Coronary artery (tissue), 2 donors: ENCODE measurements at regions not wholly inside any gene's neighbourhood (a gene's known extent, or its start where the extent isn't known, plus 50 kb on each side); places are given as distances from the start of the nearest gene placed in this dataset.

Source experiments
- DNase-seq: peaks from one replicate; pipeline ENCODE4 v3.0.0-alpha.2; 2017; ENCODE audit warnings: low spot score
- H3K27ac ChIP-seq, 2 donors: fragments of 200-600 bp; sonication (generic); one replicate each; pipeline ENCODE4 v1.5.1; 2016 to 2019
- H3K4me3 ChIP-seq: fragments of 200-600 bp; sonication (generic); 2 replicates; pipeline ENCODE4 v1.5.1; 2016; ENCODE audit warnings: mild to moderate bottlenecking, moderate library complexity
- TF ChIP-seq, protein P1 (sequence below): fragments of 200-600 bp; sonication (generic); IDR thresholded peaks from one replicate; pipeline ENCODE4 v1.5.1; 2019; ENCODE audit warnings: antibody characterized with exemption

GRCh38 chr3:193754719-193755118 lies 161.7 kb downstream of the OPA1 start:
- Histone ChIP-seq H3K27ac (no peak overlapping the region), H3K4me3 (no peak overlapping the region)
- DNase-seq, result no peak
- TF ChIP-seq, protein P1, sequence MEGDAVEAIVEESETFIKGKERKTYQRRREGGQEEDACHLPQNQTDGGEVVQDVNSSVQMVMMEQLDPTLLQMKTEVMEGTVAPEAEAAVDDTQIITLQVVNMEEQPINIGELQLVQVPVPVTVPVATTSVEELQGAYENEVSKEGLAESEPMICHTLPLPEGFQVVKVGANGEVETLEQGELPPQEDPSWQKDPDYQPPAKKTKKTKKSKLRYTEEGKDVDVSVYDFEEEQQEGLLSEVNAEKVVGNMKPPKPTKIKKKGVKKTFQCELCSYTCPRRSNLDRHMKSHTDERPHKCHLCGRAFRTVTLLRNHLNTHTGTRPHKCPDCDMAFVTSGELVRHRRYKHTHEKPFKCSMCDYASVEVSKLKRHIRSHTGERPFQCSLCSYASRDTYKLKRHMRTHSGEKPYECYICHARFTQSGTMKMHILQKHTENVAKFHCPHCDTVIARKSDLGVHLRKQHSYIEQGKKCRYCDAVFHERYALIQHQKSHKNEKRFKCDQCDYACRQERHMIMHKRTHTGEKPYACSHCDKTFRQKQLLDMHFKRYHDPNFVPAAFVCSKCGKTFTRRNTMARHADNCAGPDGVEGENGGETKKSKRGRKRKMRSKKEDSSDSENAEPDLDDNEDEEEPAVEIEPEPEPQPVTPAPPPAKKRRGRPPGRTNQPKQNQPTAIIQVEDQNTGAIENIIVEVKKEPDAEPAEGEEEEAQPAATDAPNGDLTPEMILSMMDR, result no peak

DNA sequence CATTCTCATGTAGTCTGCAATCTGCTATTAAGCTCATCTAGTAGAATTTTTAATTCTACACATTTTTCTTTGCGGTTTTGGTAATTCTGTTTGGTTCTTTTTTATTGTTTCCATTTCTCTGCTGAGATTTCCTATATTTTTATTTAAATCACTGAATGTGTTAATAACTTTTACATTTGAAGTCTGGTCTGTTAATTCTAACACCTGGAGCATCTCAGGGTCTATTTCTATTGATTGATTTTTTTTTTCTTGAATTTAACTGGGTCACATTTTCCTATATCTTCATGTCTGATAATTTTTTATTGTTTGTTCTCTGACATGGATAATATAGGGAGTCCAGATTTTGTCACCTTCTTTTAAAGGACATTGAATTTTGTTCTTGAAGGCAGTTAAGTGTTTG lies 163.5 kb downstream of the OPA1 start:
- no peak for DNase-seq
- no peak overlapping the region for H3K27ac ChIP-seq
- no peak overlapping the region for H3K4me3 ChIP-seq
- TF ChIP-seq, protein P1, result no peak

DNA sequence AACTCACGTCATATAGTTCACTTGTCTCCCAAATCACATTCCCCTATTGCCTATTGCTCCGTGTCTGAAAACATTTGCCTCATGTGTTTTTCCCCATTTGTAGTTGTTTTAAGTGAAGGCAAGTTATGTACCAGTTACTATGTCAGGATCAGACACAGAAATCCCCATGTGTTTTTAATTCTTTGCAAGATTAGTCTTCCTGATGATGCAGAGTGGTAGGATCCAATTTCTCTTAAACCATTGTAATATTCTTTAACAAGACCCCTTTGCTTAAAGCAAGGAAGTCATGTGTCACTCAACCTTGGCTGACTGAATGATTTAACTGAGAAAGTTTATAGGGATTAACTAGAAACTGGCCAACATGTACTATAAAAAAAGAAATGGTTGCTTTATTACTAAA lies 164.4 kb downstream of the OPA1 start:
- TF ChIP-seq, protein P1, result no peak
- DNase-seq, result no peak
- no peak overlapping the region for H3K27ac ChIP-seq

DNA sequence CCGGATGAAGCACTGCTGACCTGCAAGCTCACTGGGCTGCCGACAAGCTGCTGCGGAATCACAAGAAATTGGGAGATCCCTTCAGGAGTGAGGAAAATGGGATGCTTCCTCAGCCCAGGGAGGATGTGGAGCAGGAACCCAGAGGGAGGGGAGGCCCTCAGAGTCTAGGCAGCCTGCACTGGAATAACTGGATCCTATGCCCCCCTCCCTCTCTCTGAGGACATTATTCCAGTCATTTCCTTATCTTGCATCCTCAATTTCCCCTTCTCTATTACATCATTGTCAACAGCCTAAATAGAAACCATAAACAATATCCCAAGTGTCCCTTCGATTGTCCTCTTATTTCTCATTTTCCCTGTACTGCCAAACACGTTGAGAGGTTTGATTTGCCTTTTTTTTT lies 169.0 kb downstream of the OPA1 start:
- H3K4me3 ChIP-seq, result no peak overlapping the region
- TF ChIP-seq, protein P1, result no peak
- no peak for DNase-seq
- no peak overlapping the region for H3K27ac ChIP-seq

More for the DNA sequence above, 164.4 kb downstream of the OPA1 start:
- no peak overlapping the region for H3K4me3 ChIP-seq

GRCh38 chr3:193762657-193763056 lies 169.6 kb downstream of the OPA1 start:
- TF ChIP-seq, protein P1, result no peak
- DNase-seq, result no peak
- Histone ChIP-seq H3K27ac (no peak overlapping the region), H3K4me3 (no peak overlapping the region)

- no peak for DNase-seq
- Histone ChIP-seq H3K4me3 (no peak overlapping the region), H3K27ac (no peak overlapping the region)
- TF ChIP-seq, protein P1, result no peak
Measured at GRCh38 chr3:193764959-193765358, 172.0 kb downstream of the OPA1 start.

GRCh38 chr3:193767353-193768069 lies 174.5 kb downstream of the OPA1 start:
- no peak overlapping the region for H3K27ac ChIP-seq
- TF ChIP-seq, protein P1, result no peak
- no peak for DNase-seq
- H3K4me3 ChIP-seq, result no peak overlapping the region
